A549 (cell line): ENCODE measurements at regions not wholly inside any gene's neighbourhood (a gene's known extent, or its start where the extent isn't known, plus 50 kb on each side); places are given as distances from the start of the nearest gene placed in this dataset.

Experiments
- ATAC-seq, 2 experiments: fragments of 200-7000 bp in 1 of 2; fragments of >200 bp in 1 of 2; cut with Nextera tagmentation in 1 of 2; cut with Tn5 transposase in 1 of 2; 3 replicates each; pipeline versions ENCODE4 v1.8.0 to v1.9.1; 2018 to 2020; ENCODE audit warnings: mild to moderate bottlenecking in 1 of 2, moderate library complexity in 1 of 2
- CTCF ChIA-PET: fragments of 300-600 bp; sonication (Branson Sonifier 250); formaldehyde crosslinking; extraction: SDS; loops from one replicate; lab custom pipeline; 2021; ENCODE audit warnings: antibody characterized with exemption, inconsistent platforms; lab: Yijun Ruan, JAX
- POLR2A ChIA-PET: fragments of 350-600 bp; formaldehyde crosslinking; extraction: SDS; loops from one replicate; lab custom pipeline; 2021; ENCODE audit warnings: antibody characterized with exemption, inconsistent platforms; lab: Yijun Ruan, JAX
- DNase-seq, 2 experiments: peaks; one replicate each; pipeline versions ENCODE4 v3.0.0 to v3.0.0-alpha.2; 2011 to 2016; ENCODE audit warnings: low read depth in 1 of 2, low spot score in 1 of 2
- FAIRE-seq: peaks from 2 replicates; lab custom pipeline; 2011; peaks lifted over from hg19 to GRCh38; lab: Jason Lieb, UNC
- H3K27ac ChIP-seq, 2 experiments: fragments of >200 bp; sonication (Bioruptor Twin); formaldehyde crosslinking; 3 replicates each; pipeline ENCODE4 v1.5.1; 2016 to 2017
- H3K4me1 ChIP-seq: fragments of >200 bp; sonication (Bioruptor Twin); formaldehyde crosslinking; 3 replicates; pipeline ENCODE4 v1.6.1; 2016
- H3K4me2 ChIP-seq: fragments of >200 bp; sonication (Bioruptor Twin); formaldehyde crosslinking; 3 replicates; pipeline ENCODE4 v1.6.1; 2016
- H3K4me3 ChIP-seq: fragments of >200 bp; sonication (Bioruptor Twin); formaldehyde crosslinking; 3 replicates; pipeline ENCODE4 v1.5.1; 2016
- H3K9me3 ChIP-seq: fragments of >200 bp; sonication (Bioruptor Twin); formaldehyde crosslinking; 3 replicates; pipeline ENCODE4 v1.6.1; 2016
- ATOH8 ChIP-seq: fragments of 250-450 bp; sonication (Bioruptor Pico); IDR thresholded peaks from 2 replicates; pipeline ENCODE4 v1.5.0; 2020; ENCODE audit warnings: low read depth, mild to moderate bottlenecking, moderate library complexity
- CBX2 ChIP-seq: fragments of 200-600 bp; sonication (generic); IDR thresholded peaks from 2 replicates; pipeline ENCODE4 v1.6.1; 2016; ENCODE audit warnings: low read depth, mild to moderate bottlenecking, borderline replicate concordance
- CBX8 ChIP-seq: fragments of 200-600 bp; sonication (generic); IDR thresholded peaks from 2 replicates; pipeline ENCODE4 v1.6.1; 2016
- CEBPB ChIP-seq, 2 experiments: fragments of >200 bp in 1 of 2; sonication (Bioruptor Twin) in 1 of 2; formaldehyde crosslinking in 1 of 2; IDR thresholded peaks; 2 replicates each; pipeline ENCODE4 v1.6.1; 2012 to 2016
- CTCF ChIP-seq: fragments of >200 bp; sonication (Bioruptor Twin); formaldehyde crosslinking; IDR thresholded peaks from 3 replicates; pipeline ENCODE4 v1.5.1; 2016
- EHF ChIP-seq: fragments of 250-450 bp; sonication (Bioruptor Pico); IDR thresholded peaks from 2 replicates; pipeline ENCODE4 v1.5.0; 2020; ENCODE audit warnings: mild to moderate bottlenecking
- ELK1 ChIP-seq: fragments of 150-350 bp; IDR thresholded peaks from 2 replicates; pipeline ENCODE4 v1.6.1; 2014; ENCODE audit warnings: low read depth, mild to moderate bottlenecking, low read length
- EP300 ChIP-seq, 2 experiments: fragments of >200 bp; sonication (Bioruptor Twin); formaldehyde crosslinking; IDR thresholded peaks; 2 replicates in 1 of 2; 3 replicates in 1 of 2; pipeline ENCODE4 v1.6.1; 2016 to 2017
- GATA3 ChIP-seq: IDR thresholded peaks from 2 replicates; pipeline ENCODE4 v1.6.1; 2012; ENCODE audit warnings: borderline replicate concordance
- HOXB5 ChIP-seq: fragments of 250-450 bp; sonication (Bioruptor Pico); IDR thresholded peaks from 2 replicates; pipeline ENCODE4 v1.5.0; 2020; ENCODE audit warnings: mild to moderate bottlenecking, moderate library complexity
- MAFK ChIP-seq: fragments of 450-650 bp; IDR thresholded peaks from 2 replicates; pipeline ENCODE4 v1.6.1; 2014; ENCODE audit not compliant: partially characterized antibody
- MAZ ChIP-seq: fragments of 150-350 bp; IDR thresholded peaks from 2 replicates; pipeline ENCODE4 v1.6.1; 2014; ENCODE audit warnings: antibody characterized with exemption, low read depth, low read length, borderline replicate concordance
- MYC ChIP-seq: IDR thresholded peaks from 2 replicates; pipeline ENCODE4 v1.6.1; 2012; ENCODE audit warnings: mild to moderate bottlenecking, inconsistent platforms, low read length, improper control_type of control experiment, borderline replicate concordance
- NPAS2 ChIP-seq: fragments of 250-450 bp; sonication (Bioruptor Pico); IDR thresholded peaks from 2 replicates; pipeline ENCODE4 v1.8.0; 2022; ENCODE audit warnings: mild to moderate bottlenecking, moderate library complexity, borderline replicate concordance
- POLR2AphosphoS2 ChIP-seq: conservative IDR thresholded peaks from 2 replicates; pipeline ENCODE4 v1.6.1; 2012; ENCODE audit warnings: low read length, improper control_type of control experiment, inconsistent platforms
- USF2 ChIP-seq: fragments of 450-650 bp; IDR thresholded peaks from 2 replicates; pipeline ENCODE4 v1.6.1; 2014; ENCODE audit warnings: antibody characterized with exemption
- ZSCAN20 ChIP-seq: fragments of 250-450 bp; sonication (Bioruptor Pico); IDR thresholded peaks from 2 replicates; pipeline ENCODE4 v1.8.0; 2022; ENCODE audit warnings: mild to moderate bottlenecking, moderate library complexity
- WGBS: methylation state at CpG from one replicate; pipeline ENCODE4 v1.1.6; 2017; ENCODE audit errors: missing lambda C conversion rate; 5-methylcytosine and 5-hydroxymethylcytosine counted together

- 100% methylated on average over 1 of the region's 1 CpG for WGBS
- no peak for ATAC-seq
Observed at GRCh38 chr3:40661284-40661683, 136.5 kb downstream of the ZNF621 start.

GRCh38 chr3:40663280-40663679 is 138.5 kb downstream of the ZNF621 start:
- FAIRE-seq = no peak
- H3K9me3 ChIP-seq = no peaks in the 10 kb centered on the region
- no peak for TF ChIP-seq CBX8
- TF ChIP-seq, all 56 proteins: peak for 0
- Histone ChIP-seq H3K4me1 (no peaks in the 10 kb centered on the region), H3K27ac (no peak overlapping the region), H3K4me2 (no peak overlapping the region), H3K4me3 (no peak overlapping the region)
- ATAC-seq = no peak
- POLR2A ChIA-PET = no interaction called here
- CTCF ChIA-PET = no interaction called here
- no peak for DNase-seq
- 33% methylated on average over 6 of the region's 6 CpGs for WGBS

More at GRCh38 chr3:40661284-40661683, 136.5 kb downstream of the ZNF621 start:
- Histone ChIP-seq H3K4me3 (no peak overlapping the region), H3K9me3 (no peaks in the 10 kb centered on the region), H3K27ac (no peak overlapping the region), H3K4me2 (no peak overlapping the region), H3K4me1 (no peaks in the 10 kb centered on the region)
- TF ChIP-seq EP300 (IDR thresholded peaks at IDR 0.05) = no peak
- no peak for DNase-seq
- FAIRE-seq = no peak
- POLR2A ChIA-PET = no interaction called here
- CTCF ChIA-PET = no interaction called here

GRCh38 chr3:40669176-40669575 is 144.4 kb downstream of the ZNF621 start:
- CTCF ChIA-PET = no interaction called here
- no peak overlapping the region for H3K4me3 ChIP-seq
- H3K9me3 ChIP-seq = no peaks in the 10 kb centered on the region
- no peak overlapping the region for H3K27ac ChIP-seq
- TF ChIP-seq USF2 (no peak), MAFK (no peak), ELK1 (no peak), POLR2AphosphoS2 (no peak), CBX8 (no peak), GATA3 (no peak), MAZ (no peak), NPAS2 (CRISPR knock-in tag) (no peak)
- H3K4me2 ChIP-seq = no peak overlapping the region
- FAIRE-seq (no peak), DNase-seq (no peak), ATAC-seq (no peak)
- POLR2A ChIA-PET = no interaction called here
- 33% methylated on average over 5 of the region's 5 CpGs for WGBS
- H3K4me1 ChIP-seq = no peaks in the 10 kb centered on the region

GRCh38 chr3:40672861-40673260 is 148.1 kb downstream of the ZNF621 start:
- WGBS = 51% methylated on average over 1 of the region's 1 CpG
- Histone ChIP-seq H3K4me3 (no peak overlapping the region), H3K4me2 (no peak overlapping the region), H3K9me3 (no peaks in the 10 kb centered on the region), H3K4me1 (no peaks in the 10 kb centered on the region), H3K27ac (no peak overlapping the region)
- FAIRE-seq = no peak
- TF ChIP-seq MYC (no peak), MAFK (no peak), ATOH8 (CRISPR knock-in tag) (no peak)
- ChIA-PET CTCF (no interaction called here), POLR2A (no interaction called here)
- no peak for ATAC-seq
- DNase-seq = no peak

GRCh38 chr3:40677321-40677720 is 152.6 kb downstream of the ZNF621 start:
- Histone ChIP-seq H3K4me3 (no peak overlapping the region), H3K4me1 (no peaks in the 10 kb centered on the region), H3K27ac (no peak overlapping the region), H3K9me3 (no peaks in the 10 kb centered on the region), H3K4me2 (no peak overlapping the region)
- no peak for ATAC-seq
- ChIA-PET CTCF (no interaction called here), POLR2A (no interaction called here)
- no peak for DNase-seq
- TF ChIP-seq POLR2AphosphoS2 = no peak
- no peak for TF ChIP-seq ZSCAN20
- TF ChIP-seq CBX2 = no peak
- TF ChIP-seq MAZ = no peak
- TF ChIP-seq CEBPB (IDR thresholded peaks at IDR 0.05) = no peak
- no peak for TF ChIP-seq HOXB5 (CRISPR knock-in tag)
- no peak for TF ChIP-seq CTCF
- TF ChIP-seq EHF (CRISPR knock-in tag) = no peak
- WGBS = 26% methylated on average over 3 of the region's 3 CpGs
- FAIRE-seq = no peak
